HG02981 (cell line): ENCODE measurements at regions not wholly inside any gene's neighbourhood (a gene's known extent, or its start where the extent isn't known, plus 50 kb on each side); places are given as distances from the start of the nearest gene placed in this dataset.

ENCODE experiments used
- ATAC-seq: cut with Tn5 transposase; IDR thresholded peaks from one replicate; pipeline ENCODE4 v1.9.1; 2021; ENCODE audit warnings: mild to moderate bottlenecking, moderate library complexity; ENCODE audit not compliant: unreplicated experiment

DNA sequence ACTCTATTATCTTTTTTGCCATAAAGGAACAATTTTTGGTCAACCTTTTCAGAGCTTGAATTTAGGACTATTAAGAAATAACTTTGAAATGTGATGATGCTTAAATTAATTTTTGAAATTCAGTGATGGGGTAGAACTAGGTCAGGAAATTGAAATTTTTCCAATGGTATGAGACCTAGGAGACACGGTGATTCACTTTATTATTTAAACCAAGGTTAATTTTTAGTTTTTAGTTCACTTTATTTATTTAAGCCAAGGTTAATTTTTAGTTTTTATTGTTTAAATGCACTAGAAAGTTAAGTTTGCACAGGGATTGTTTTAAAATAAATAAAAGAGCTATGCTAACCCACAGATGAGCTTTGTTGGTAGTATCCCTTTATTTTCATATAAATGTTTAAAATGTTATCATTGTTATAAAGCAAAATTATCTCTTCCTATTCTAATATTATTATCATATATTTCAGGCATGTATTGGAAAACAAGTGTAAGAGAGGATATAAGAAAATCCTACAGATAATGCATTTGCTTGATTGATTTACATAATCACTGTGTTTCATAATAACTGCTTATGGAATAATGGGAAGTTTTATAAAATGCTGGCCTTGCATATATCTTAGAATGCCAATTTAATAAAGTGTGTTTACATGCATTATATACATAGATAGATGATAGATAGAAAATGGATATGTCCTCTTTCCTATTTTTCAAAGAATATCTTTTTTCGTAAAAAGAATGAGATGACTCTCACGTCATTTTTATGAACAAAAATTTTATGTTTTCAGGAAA, 163.6 kb downstream of the HGF start:
- no peak for ATAC-seq

DNA sequence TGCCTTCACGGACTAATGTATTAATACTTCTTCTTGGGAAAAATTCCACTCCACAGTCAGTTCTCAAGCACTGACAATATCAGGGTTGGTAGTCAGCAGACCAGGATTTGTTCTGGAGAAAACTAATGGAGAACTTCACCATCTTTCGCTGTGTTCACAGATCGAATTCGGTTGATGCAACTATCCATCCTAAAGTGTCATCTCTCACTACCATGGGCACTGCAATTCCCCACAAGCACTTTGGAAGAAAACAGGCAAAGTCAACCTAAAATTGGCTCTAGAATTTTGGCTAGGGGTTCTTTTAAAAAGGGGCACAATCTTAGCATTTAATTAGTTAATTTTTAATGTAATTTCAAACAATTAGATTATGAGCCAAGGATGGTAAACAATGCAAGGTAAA, 164.4 kb downstream of the HGF start:
- ATAC-seq: no peak

DNA sequence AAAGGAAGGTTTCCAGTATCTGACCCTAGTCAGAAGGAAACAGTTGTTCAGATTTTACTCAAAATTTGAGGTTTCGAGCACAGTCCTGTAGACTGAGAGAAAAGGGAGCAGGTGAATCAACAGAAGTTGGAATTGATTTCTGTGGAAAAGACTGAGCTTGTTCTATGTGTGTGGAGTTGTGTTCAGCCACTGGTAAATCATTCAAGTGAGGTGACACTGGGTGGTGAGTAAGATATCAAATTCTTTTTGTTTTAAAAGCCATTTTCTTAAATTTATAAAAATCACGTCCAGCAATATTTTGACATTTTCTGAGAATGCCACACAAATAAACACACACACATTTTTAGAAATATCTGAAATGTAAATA, 165.1 kb downstream of the HGF start:
- ATAC-seq: no peak

DNA sequence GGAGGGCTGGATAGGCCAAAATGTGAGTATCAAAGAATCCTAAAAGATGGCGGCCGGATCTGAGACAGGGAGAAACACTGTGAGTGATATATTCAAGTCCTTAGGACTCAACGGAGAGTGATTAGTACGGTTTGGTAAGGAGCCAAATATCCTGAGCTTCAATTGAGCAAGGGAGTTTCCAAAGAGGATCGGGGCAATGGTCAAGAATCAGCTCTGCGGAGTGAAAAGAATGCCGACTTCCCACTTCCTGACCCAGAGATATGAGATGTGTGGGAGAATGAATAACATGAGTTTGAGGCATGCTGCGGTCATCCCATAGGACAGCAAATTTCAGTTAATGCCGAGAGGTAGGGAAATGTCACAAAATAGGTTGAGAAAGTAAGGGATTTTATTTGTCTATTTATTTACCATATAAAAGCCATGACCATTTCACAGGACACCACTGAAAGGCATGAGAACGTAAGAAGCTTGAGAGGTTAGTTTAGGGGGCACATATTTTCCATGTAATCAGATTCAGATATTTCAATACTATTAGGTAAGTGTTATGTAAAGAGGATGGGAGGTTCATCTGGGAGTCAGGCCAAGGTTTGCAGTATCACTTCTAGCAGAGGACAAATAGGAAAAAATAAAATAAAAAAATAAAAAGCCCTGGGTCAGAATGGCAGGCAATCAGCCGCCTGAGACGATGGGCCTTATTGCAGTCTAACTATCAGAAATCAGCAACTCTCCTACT, 165.6 kb downstream of the HGF start:
- no peak for ATAC-seq

DNA sequence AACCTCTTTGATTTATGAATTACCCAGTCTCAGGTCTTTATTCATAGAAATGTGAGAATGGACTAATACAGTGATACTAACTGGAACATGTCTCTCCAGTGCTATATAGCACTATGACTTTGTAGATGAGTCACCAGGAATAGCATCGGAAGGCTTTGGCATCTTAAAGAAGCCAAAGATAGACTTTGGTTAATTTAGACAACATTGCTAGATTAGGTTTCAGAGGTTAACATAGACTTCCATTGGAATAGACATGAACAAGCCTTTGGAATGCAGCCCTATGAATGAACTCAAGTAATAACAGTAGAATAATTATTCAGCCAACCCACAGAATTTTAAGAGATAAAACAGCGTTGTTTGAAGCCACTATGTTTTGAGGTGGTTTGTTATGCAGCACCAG, 169.2 kb downstream of the HGF start:
- ATAC-seq: no peak

DNA sequence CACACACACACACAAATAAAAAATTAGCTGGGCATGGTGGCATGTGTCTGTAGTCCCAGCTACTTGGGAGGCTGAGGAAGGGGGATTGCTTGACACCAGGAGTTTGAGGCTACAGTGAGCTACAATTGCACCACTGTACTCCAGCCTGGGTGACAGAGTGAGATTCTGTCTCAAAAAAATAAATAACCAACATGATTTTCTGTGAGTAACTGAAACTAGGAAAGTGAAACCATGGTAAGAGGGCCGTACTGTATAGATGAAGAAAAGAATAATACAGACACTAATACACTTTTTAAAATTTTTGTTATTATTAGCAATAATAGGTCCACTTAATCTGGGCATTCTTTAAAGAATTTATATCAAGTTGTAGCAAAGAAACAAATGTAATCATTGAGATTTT, 170.9 kb downstream of the HGF start:
- no peak for ATAC-seq

DNA sequence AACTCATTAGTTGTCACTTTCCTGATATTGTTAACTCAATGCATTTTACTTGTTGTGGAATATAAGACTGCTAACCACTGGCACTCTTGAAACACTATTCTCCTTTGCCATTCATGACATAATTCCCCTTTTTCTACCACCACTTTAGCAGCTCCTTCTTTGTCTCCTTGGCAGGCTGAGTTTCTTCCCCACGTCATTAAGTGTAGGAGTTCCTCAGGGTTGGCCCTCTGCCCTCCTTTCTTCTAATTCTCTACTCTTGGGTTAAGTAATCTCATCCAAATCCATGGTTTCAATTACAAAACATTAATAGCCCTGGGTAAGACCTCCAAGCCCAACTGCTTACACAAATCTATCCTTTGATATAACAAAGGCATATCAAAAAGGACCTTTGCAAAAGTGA, 175.1 kb downstream of the HGF start:
- no peak for ATAC-seq

DNA sequence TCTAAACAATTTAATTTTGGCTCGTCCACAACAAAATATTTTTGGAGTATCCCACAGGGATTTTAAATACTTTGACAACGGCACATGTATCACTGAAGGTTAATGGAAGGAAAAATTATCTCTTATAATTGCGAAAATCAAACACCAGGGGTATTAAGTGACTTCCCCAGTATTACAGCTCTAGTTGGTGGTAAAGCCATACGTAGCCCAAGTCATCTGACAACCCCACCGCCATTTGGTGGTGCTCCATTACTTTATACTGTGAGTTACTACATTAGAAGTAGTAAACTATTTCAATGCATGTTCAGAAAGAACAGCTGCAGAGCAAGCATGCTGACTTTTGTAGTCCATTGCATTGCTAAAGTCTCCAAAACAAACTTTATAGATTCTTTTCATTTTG, 179.7 kb downstream of the HGF start:
- no peak for ATAC-seq

DNA sequence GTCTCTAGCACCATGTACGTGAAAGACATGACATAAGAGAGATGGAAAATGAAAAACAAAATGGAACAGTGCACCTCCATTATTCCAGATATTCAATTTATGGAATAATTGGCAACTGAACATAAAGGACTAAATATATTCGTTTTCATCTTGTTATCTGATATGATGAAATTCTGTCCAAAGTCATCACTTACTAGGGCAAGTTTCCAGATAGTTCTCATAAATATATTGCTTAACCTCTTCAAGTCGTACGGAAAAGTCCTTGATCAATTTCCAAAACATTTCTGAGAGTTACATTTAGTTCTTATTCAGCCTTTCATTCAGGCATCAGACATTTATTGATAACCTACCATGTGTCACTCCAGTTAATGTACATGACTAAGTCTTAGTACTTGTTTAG, 185.2 kb downstream of the HGF start:
- ATAC-seq: no peak

DNA sequence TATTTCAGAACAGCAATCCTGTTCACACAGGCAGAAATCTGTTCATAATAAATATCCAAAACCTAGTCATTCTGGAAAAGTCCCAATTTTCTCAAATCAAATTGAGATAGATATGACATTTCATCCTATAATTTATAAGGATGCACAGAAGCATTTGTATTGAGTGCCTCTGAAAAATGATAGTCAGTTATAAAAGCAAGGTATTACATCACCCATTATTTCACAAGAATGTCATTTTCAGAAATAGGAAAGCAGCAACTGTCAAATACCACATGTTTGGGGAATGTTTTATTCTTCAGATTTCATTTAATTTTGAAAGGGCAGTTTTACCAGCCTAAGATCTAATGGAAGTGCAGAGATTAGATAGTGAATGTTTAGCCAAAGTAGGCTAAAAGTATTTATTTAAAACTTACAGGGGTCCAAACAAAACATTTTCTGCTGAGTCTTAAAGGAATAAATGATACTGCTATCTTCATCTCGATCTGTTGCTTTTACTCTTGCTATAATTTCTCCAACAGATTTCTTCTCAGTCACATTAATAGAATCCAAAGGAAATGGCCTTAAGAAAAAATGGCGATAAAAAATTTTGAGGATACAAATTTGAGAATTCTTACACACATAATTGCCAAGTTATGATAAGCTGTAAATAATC, 185.8 kb downstream of the HGF start:
- no peak for ATAC-seq

DNA sequence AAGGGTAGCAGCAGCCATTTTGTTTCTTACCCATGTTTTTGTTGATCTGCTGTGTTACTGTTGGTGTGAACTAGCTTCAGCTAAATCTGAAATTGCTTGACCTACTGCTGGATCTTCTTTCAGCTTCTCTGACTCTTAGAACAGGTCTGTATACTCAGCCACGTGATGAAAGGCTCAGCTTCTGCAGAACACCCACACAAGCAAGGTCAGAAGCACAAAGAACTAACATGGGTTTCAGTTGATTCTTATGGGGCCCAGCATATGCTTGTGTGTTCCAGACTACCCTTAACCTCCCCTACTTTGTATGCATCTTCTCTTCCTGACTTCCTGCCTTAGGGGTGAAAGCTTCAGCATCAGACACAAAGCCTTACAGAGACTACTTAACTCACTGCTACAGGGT, 186.8 kb downstream of the HGF start:
- no peak for ATAC-seq

DNA sequence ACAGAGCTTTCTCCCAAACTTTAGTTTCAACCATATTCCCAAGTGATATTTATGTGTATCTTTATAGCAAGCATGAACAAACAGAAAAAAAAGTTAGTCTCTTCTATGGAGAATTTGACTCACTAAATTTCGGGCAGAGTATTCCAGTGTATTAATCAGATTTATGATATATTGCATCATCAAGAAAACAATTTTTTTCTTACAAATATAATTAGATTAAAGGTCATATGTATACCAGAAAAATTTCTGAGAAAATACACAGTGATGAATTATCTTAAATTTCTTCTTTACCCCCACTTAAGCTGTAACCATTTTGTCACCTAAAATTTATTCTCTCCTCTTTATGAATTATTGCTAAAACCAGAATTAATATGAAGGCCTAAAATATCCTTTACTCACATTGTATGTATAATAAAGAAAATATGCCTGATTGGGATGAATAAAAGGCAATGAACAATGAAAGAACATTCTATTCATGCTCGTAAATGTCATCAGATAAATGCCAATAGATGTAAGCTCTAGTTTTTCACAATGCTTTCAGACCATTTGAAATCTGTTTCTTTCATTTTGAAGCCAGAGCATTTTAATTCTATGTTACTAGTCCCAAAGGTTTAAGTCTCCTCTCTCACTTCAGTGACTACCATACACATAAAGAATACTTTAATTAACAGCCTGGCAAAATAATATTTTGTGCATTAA, 192.1 kb downstream of the HGF start:
- no peak for ATAC-seq

DNA sequence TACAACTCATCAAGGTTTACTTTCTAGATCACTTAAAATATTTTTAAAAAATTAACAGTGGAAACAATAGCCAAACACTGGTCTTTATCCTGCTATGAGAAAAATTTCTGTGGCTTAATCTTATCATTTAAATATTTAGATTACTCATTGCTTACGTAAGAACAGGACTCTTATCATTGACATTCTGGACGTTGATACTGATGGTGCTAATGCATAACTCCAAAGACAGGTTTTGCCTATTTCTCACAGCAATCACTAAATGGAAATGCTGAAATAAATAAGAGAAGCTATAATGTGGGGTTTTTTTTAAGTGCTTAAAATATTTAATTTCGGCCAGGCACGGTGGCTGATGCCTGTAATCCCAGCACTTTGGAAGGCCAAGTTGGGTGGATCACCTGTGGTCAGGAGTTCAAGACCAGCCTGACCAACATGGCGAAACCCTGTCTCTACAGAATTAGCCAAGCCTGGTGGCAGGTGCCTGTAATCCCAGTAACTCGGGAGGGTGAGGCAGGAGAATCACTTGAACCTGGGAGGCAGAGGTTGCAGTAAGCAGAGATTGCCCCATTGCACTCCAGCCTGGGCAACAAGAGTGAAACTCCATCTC, 195.0 kb downstream of the HGF start:
- ATAC-seq: no peak

DNA sequence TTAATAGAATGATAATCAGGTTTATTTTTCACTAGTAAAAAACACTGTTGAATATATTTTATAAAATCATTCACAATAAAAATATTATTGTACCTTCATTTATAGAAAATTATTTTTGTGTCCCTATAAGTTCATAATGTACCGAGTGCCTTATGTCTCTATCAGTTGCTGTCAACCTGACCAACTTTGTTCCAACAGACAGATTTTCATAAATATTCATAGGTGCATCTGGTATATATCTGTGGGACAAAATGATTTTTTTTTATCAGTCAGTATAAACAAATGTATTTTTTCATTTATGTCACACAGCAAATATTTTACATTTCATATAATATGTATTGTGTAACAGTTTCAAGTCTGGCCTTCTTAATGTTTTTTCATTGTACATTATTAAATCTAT, 195.9 kb downstream of the HGF start:
- ATAC-seq: no peak

DNA sequence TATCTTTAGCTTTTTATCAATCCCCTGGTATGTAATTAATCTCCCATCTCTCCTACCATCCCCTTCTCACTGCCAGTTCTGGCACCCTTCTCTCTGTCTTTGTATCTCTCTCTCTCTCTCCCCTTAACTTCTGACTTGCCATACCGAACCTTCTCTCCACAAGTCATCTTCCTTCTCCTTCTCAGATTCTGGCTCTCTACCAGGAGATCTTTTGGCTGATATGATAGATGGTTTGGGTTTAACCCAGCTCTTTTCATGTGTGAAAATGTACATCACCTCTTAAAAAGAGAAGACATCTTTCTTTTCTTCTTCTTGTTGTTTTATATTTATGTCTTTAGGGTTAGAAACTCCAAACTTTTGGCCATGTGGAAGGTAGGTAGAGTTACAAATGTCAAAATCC, 196.7 kb downstream of the HGF start:
- no peak for ATAC-seq

DNA sequence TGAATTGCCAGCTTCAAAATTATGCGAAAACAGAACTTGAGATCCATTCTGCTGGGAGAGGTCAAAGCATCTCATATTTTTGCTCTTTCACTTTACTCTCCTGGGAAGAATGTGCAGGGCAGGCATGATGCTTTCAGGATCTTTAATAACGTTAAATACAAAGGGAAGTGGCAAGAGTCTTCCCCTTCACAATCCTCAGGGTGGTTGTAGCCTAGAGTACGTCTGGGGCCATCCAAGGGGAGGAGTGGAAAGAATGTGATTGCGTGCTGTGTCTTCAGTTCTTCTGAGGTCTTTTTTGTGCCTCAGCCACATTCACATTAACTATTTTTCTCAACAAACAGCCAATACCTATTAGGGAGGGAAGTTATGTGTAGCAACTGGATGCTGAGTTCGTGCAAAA, 207.3 kb downstream of the HGF start:
- ATAC-seq: no peak

DNA sequence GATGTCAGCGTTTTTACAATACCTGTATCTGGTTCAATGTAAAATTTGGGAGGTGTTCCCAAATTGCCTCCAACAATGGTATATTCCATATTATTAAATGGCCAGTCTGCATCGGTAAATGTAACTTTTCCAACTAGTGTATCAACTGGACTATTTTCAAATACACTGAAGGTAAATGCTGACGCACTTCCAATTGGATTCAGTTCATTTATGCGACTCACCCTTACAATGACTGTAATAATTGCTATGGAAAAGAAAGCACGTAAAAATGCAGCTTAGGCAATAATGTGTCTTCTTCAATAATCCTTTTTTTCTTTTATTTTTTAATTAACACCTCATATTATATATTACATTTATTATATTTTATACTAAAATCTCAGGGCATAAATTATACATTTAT, 209.1 kb downstream of the HGF start:
- ATAC-seq: no peak

DNA sequence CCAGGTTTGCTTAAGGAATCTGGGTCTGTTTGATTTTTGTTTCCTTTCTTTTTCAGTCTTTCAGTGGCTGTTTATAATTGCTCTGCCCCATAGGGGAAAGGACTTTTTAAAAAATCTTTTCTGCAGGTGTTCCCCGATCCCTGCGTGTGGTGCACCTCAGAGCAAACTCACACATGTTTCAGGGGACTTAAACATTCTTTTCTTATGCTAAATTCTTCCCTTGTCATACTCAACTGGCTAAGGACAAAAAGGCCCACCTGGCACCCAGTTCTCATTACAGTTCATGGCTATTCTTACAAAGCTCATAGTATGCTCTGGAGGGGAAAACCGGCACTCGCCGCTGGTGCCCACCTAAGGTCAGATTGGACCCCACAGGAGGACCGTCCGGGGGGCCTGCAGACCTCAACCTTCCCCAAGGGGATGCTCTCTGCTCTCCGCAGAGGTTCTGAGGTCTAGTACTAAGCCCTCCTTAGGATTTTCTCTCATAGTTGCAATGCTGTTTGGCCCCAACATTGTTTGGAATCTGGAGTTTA, 220.3 kb downstream of the HGF start:
- ATAC-seq: no peak

DNA sequence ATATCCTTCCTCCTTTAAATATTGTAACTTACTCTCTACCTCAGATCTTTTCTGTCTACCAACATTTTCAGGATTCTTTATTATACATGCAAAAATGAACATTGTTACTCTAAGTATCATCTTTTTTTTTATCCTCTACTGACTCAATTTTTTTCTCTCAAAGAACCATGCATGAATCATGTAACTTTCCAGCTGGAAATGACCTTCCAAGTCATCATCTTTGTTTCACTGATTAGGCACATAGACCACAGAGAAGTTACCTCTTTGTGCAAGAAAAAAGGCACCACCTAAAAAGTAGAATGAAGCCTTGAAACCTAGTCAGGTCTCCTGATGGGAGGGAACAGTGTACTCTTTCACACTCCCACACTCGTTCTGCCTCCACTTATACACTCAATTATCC, 234.9 kb downstream of the HGF start:
- no peak for ATAC-seq

DNA sequence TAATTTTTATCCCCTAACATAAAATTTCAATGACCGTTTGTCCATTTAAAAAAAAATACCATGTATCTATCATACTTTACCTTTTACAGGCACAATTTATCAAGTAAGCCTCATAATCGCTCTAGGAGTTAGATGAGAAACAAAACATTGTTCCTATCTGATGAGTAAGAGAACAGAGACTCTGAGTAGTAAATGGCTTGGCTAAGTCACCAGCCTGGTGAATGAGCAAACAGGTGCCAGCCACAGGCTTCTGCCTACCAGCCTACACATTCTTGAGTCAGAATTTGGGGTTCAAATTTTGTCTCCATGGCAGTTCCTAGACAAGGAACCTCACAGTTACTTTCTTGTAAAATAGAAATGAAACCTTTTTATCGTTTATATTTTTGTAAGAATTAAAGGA, 235.4 kb downstream of the HGF start:
- no peak for ATAC-seq

DNA sequence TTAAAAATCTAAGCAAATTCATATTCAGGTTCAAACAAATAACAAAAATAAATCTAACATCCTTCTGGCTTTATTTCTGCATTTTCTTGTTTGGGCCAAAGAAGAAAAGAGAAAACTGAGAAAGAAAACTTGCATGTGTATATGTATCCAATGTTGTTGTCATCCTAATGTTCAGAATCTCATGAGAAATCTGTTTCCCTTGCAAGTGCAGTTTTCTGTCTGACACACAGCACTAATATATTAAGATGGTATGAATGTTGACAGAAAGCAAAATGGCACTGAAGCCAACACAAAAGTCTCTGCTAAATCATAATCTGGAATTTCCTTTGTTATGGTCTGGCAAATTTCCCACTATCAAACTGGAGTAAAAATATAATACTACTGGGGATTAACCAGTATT, 235.9 kb downstream of the HGF start:
- ATAC-seq: no peak
